ENCODE measurements at regions not wholly inside any gene's neighbourhood (a gene's known extent, or its start where the extent isn't known, plus 50 kb on each side); places are given as distances from the start of the nearest gene placed in this dataset.

- Mint-ChIP-seq H3K9me3 (peaks cover 4% of the 10 kb centered on the region), H3K4me1 (no peaks in the 10 kb centered on the region), H3K4me3 (no peak overlapping the region), H3K36me3 (no peaks in the 10 kb centered on the region), H3K27me3 (no peaks in the 10 kb centered on the region), H3K27ac (no peak overlapping the region)
- no peak for ATAC-seq
These were observed 277.1 kb downstream of the KLF5 start for GRCh38 chr13:73335944-73336343.

GRCh38 chr13:73335210-73335609 lies 276.4 kb downstream of the KLF5 start:
- ATAC-seq: no peak

GRCh38 chr13:73334445-73334844 lies 275.6 kb downstream of the KLF5 start:
- Mint-ChIP-seq H3K4me3 (no peak overlapping the region), H3K9me3 (peaks cover 4% of the 10 kb centered on the region), H3K4me1 (no peaks in the 10 kb centered on the region), H3K27ac (no peak overlapping the region), H3K27me3 (no peaks in the 10 kb centered on the region), H3K36me3 (no peaks in the 10 kb centered on the region)
- ATAC-seq: no peak

More at GRCh38 chr13:73335210-73335609, 276.4 kb downstream of the KLF5 start:
- no peaks in the 10 kb centered on the region for H3K4me1 Mint-ChIP-seq
- H3K36me3 Mint-ChIP-seq: no peaks in the 10 kb centered on the region
- no peak overlapping the region for H3K27ac Mint-ChIP-seq
- H3K4me3 Mint-ChIP-seq: no peak overlapping the region
- H3K27me3 Mint-ChIP-seq: no peaks in the 10 kb centered on the region
- H3K9me3 Mint-ChIP-seq: peaks cover 4% of the 10 kb centered on the region

GRCh38 chr13:73331556-73331955 lies 272.8 kb downstream of the KLF5 start:
- Mint-ChIP-seq H3K4me3 (no peak overlapping the region), H3K4me1 (no peaks in the 10 kb centered on the region), H3K27ac (no peak overlapping the region), H3K9me3 (peaks cover 4% of the 10 kb centered on the region), H3K27me3 (no peaks in the 10 kb centered on the region), H3K36me3 (no peaks in the 10 kb centered on the region)
- ATAC-seq: no peak

- Mint-ChIP-seq H3K27me3 (no peaks in the 10 kb centered on the region), H3K36me3 (no peaks in the 10 kb centered on the region), H3K27ac (no peak overlapping the region), H3K9me3 (peaks cover 4% of the 10 kb centered on the region), H3K4me3 (no peak overlapping the region), H3K4me1 (no peaks in the 10 kb centered on the region)
- no peak for ATAC-seq
These were observed 270.6 kb downstream of the KLF5 start for GRCh38 chr13:73329355-73329754.

GRCh38 chr13:73327579-73327978 lies 268.8 kb downstream of the KLF5 start:
- peaks cover 4% of the 10 kb centered on the region for H3K9me3 Mint-ChIP-seq
- no peak for ATAC-seq
- H3K4me1 Mint-ChIP-seq: no peaks in the 10 kb centered on the region
- H3K27ac Mint-ChIP-seq: no peak overlapping the region
- H3K27me3 Mint-ChIP-seq: no peaks in the 10 kb centered on the region
- no peaks in the 10 kb centered on the region for H3K36me3 Mint-ChIP-seq
- H3K4me3 Mint-ChIP-seq: no peak overlapping the region

- no peaks in the 10 kb centered on the region for H3K27me3 Mint-ChIP-seq
- no peak for ATAC-seq
- no peaks in the 10 kb centered on the region for H3K4me1 Mint-ChIP-seq
- no peaks in the 10 kb centered on the region for H3K9me3 Mint-ChIP-seq
- H3K36me3 Mint-ChIP-seq: no peaks in the 10 kb centered on the region
- H3K27ac Mint-ChIP-seq: no peak overlapping the region
- H3K4me3 Mint-ChIP-seq: no peak overlapping the region
These were observed 267.1 kb downstream of the KLF5 start for GRCh38 chr13:73325723-73326558.

- no peak overlapping the region for H3K4me3 Mint-ChIP-seq
- no peaks in the 10 kb centered on the region for H3K27me3 Mint-ChIP-seq
- no peak for ATAC-seq
- H3K9me3 Mint-ChIP-seq: no peaks in the 10 kb centered on the region
- no peaks in the 10 kb centered on the region for H3K4me1 Mint-ChIP-seq
- H3K27ac Mint-ChIP-seq: no peak overlapping the region
- H3K36me3 Mint-ChIP-seq: no peaks in the 10 kb centered on the region
These were observed 266.3 kb downstream of the KLF5 start for GRCh38 chr13:73324842-73325722.

- Mint-ChIP-seq H3K9me3 (no peaks in the 10 kb centered on the region), H3K4me3 (no peak overlapping the region), H3K36me3 (no peaks in the 10 kb centered on the region), H3K27me3 (no peaks in the 10 kb centered on the region), H3K4me1 (no peaks in the 10 kb centered on the region), H3K27ac (no peak overlapping the region)
- no peak for ATAC-seq
These were observed 264.8 kb downstream of the KLF5 start for GRCh38 chr13:73323615-73324014.

- Mint-ChIP-seq H3K27me3 (no peaks in the 10 kb centered on the region), H3K27ac (no peak overlapping the region), H3K36me3 (no peaks in the 10 kb centered on the region), H3K9me3 (no peaks in the 10 kb centered on the region), H3K4me1 (no peaks in the 10 kb centered on the region), H3K4me3 (no peak overlapping the region)
- ATAC-seq: no peak
These were observed 262.2 kb downstream of the KLF5 start for GRCh38 chr13:73321043-73321442.

GRCh38 chr13:73317140-73317539 lies 258.3 kb downstream of the KLF5 start:
- H3K4me3 Mint-ChIP-seq: no peak overlapping the region
- no peaks in the 10 kb centered on the region for H3K27me3 Mint-ChIP-seq
- H3K36me3 Mint-ChIP-seq: no peaks in the 10 kb centered on the region
- peaks cover 14% of the 10 kb centered on the region for H3K9me3 Mint-ChIP-seq
- H3K4me1 Mint-ChIP-seq: no peaks in the 10 kb centered on the region
- no peak overlapping the region for H3K27ac Mint-ChIP-seq
- no peak for ATAC-seq

GRCh38 chr13:73310366-73310765 lies 251.6 kb downstream of the KLF5 start:
- H3K4me1 Mint-ChIP-seq: no peaks in the 10 kb centered on the region
- H3K4me3 Mint-ChIP-seq: no peak overlapping the region
- H3K27ac Mint-ChIP-seq: no peak overlapping the region
- peaks cover 18% of the 10 kb centered on the region for H3K9me3 Mint-ChIP-seq
- ATAC-seq: no peak
- no peaks in the 10 kb centered on the region for H3K27me3 Mint-ChIP-seq
- H3K36me3 Mint-ChIP-seq: no peaks in the 10 kb centered on the region

GRCh38 chr13:73307481-73307880 lies 248.7 kb downstream of the KLF5 start:
- no peak overlapping the region for H3K4me3 Mint-ChIP-seq
- H3K4me1 Mint-ChIP-seq: no peaks in the 10 kb centered on the region
- H3K27me3 Mint-ChIP-seq: no peaks in the 10 kb centered on the region
- no peak overlapping the region for H3K27ac Mint-ChIP-seq
- no peak for ATAC-seq
- peaks cover 8% of the 10 kb centered on the region for H3K9me3 Mint-ChIP-seq
- no peaks in the 10 kb centered on the region for H3K36me3 Mint-ChIP-seq

- no peak for ATAC-seq
- H3K27me3 Mint-ChIP-seq: no peaks in the 10 kb centered on the region
- H3K27ac Mint-ChIP-seq: no peak overlapping the region
- H3K4me3 Mint-ChIP-seq: no peak overlapping the region
- no peaks in the 10 kb centered on the region for H3K36me3 Mint-ChIP-seq
- peaks cover 4% of the 10 kb centered on the region for H3K9me3 Mint-ChIP-seq
- no peaks in the 10 kb centered on the region for H3K4me1 Mint-ChIP-seq
These were observed 247.9 kb downstream of the KLF5 start for GRCh38 chr13:73306688-73307087.

- H3K4me1 Mint-ChIP-seq: no peaks in the 10 kb centered on the region
- H3K27ac Mint-ChIP-seq: no peak overlapping the region
- no peaks in the 10 kb centered on the region for H3K36me3 Mint-ChIP-seq
- H3K27me3 Mint-ChIP-seq: no peaks in the 10 kb centered on the region
- no peaks in the 10 kb centered on the region for H3K9me3 Mint-ChIP-seq
- ATAC-seq: no peak
- H3K4me3 Mint-ChIP-seq: no peak overlapping the region
These were observed 245.6 kb downstream of the KLF5 start for GRCh38 chr13:73304442-73304841.

GRCh38 chr13:73303851-73304250 lies 245.0 kb downstream of the KLF5 start:
- no peaks in the 10 kb centered on the region for H3K9me3 Mint-ChIP-seq
- ATAC-seq: no peak
- no peak overlapping the region for H3K4me3 Mint-ChIP-seq
- H3K27ac Mint-ChIP-seq: no peak overlapping the region
- H3K27me3 Mint-ChIP-seq: no peaks in the 10 kb centered on the region
- no peaks in the 10 kb centered on the region for H3K36me3 Mint-ChIP-seq
- H3K4me1 Mint-ChIP-seq: no peaks in the 10 kb centered on the region

Data from stimulated activated memory B cell treated with anti-CD40 and anti-IgM and Interleukin-4, amounts not matched to agents 10 μg/mL and 1 μg/mL and 100 μg/mL, for 72 hours (primary cell).